GM23248 (cell line): ENCODE measurements at regions not wholly inside any gene's neighbourhood (a gene's known extent, or its start where the extent isn't known, plus 50 kb on each side); places are given as distances from the start of the nearest gene placed in this dataset.

Source experiments
- DNase-seq: peaks from one replicate; pipeline ENCODE4 v3.0.0-alpha.2; 2015
- H2AFZ ChIP-seq: fragments of 200-600 bp; sonication (generic); 2 replicates; pipeline ENCODE4 v1.6.1; 2016; ENCODE audit warnings: antibody characterized with exemption
- H3F3A ChIP-seq: fragments of 200-600 bp; sonication (generic); 2 replicates; pipeline ENCODE4 v1.6.1; 2016; ENCODE audit warnings: mild to moderate bottlenecking, antibody characterized with exemption, mixed run types; ENCODE audit not compliant: insufficient read depth
- H3K27ac ChIP-seq: fragments of 200-600 bp; sonication (generic); 2 replicates; pipeline ENCODE4 v1.5.1; 2016; ENCODE audit warnings: mild to moderate bottlenecking
- H3K27me3 ChIP-seq: fragments of 200-600 bp; sonication (generic); replicated peaks from 2 replicates; pipeline ENCODE4 v1.6.1; 2016; ENCODE audit warnings: mild to moderate bottlenecking; ENCODE audit not compliant: insufficient read depth
- H3K36me3 ChIP-seq: fragments of 200-600 bp; sonication (generic); 2 replicates; pipeline ENCODE4 v1.6.1; 2016; ENCODE audit warnings: low read depth, mild to moderate bottlenecking
- H3K4me1 ChIP-seq: fragments of 200-600 bp; sonication (generic); 2 replicates; pipeline ENCODE4 v1.6.1; 2016; ENCODE audit warnings: mild to moderate bottlenecking; ENCODE audit not compliant: insufficient read depth
- H3K4me2 ChIP-seq: fragments of 200-600 bp; sonication (generic); one replicate; pipeline ENCODE4 v1.6.1; 2016; ENCODE audit warnings: mild to moderate bottlenecking; ENCODE audit not compliant: unreplicated experiment
- H3K4me3 ChIP-seq: fragments of 200-600 bp; sonication (generic); 2 replicates; pipeline ENCODE4 v1.5.1; 2016; ENCODE audit warnings: mild to moderate bottlenecking
- H3K79me2 ChIP-seq: fragments of 200-600 bp; sonication (generic); 2 replicates; pipeline ENCODE4 v1.6.1; 2016; ENCODE audit warnings: mild to moderate bottlenecking; ENCODE audit not compliant: insufficient read depth
- H3K9ac ChIP-seq: fragments of 200-600 bp; sonication (generic); 2 replicates; pipeline ENCODE4 v1.6.1; 2016; ENCODE audit warnings: mild to moderate bottlenecking
- H3K9me2 ChIP-seq: fragments of 200-600 bp; sonication (generic); 2 replicates; pipeline ENCODE4 v1.6.1; 2016; ENCODE audit warnings: mixed run types, mild to moderate bottlenecking, moderate library complexity; ENCODE audit not compliant: insufficient read depth
- H3K9me3 ChIP-seq: fragments of 200-600 bp; sonication (generic); one replicate; pipeline ENCODE4 v1.6.1; 2017; ENCODE audit warnings: low read depth
- H4K20me1 ChIP-seq: fragments of 200-600 bp; sonication (generic); 2 replicates; pipeline ENCODE4 v1.6.0; 2016; ENCODE audit not compliant: insufficient read depth
- EZH2 ChIP-seq: fragments of 200-600 bp; sonication (generic); IDR thresholded peaks from 2 replicates; pipeline ENCODE4 v1.6.1; 2018; ENCODE audit warnings: antibody characterized with exemption, mild to moderate bottlenecking; ENCODE audit not compliant: insufficient read depth, poor library complexity, severe bottlenecking
- EZH2phosphoT487 ChIP-seq: fragments of 200-600 bp; sonication (generic); IDR thresholded peaks from 2 replicates; pipeline ENCODE4 v1.6.1; 2018; ENCODE audit warnings: antibody characterized with exemption, moderate library complexity, mild to moderate bottlenecking, low read depth; ENCODE audit not compliant: insufficient read depth
- WGBS, 2 experiments: methylation state at CpG; one replicate each; pipeline ENCODE4 v1.1.6; 2015 to 2017; ENCODE audit warnings: low lambda C conversion rate in 2 of 2, low coverage in 1 of 2; ENCODE audit errors: missing lambda C conversion rate in 2 of 2; 5-methylcytosine and 5-hydroxymethylcytosine counted together
- in situ Hi-C: fragments of 300-500 bp; cut with MboI; formaldehyde crosslinking; loops from 2 replicates; pipeline ENCODE4 v1.15.0; 2020

DNA sequence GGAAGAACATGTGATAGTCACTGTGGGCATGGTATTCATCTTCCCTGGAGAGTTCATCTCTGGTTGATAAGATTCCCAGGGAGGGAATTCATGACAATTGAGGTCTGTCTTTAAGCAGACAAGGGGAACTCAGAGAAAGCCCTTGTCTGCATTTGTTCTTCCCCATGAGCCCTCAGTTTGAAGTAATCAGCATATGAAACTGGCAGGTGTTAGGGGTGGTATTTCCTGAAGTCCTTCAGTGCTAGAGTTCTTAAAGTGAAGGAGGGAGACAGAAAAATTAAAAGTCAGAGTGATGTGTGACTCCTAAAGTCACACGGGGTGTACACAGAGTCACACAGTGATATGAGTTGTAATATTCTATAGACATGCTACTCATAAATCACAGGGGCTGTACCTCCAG is 60.6 kb upstream of the SYK start:
- no peak for DNase-seq
- Histone ChIP-seq H4K20me1 (no peaks in the 10 kb centered on the region), H2AFZ (no peak overlapping the region), H3F3A (no peaks in the 10 kb centered on the region), H3K4me2 (no peak overlapping the region), H3K4me3 (no peak overlapping the region), H3K79me2 (no peaks in the 10 kb centered on the region), H3K36me3 (no peaks in the 10 kb centered on the region), H3K27me3 (no peaks in the 10 kb centered on the region), H3K9me2 (no peaks in the 10 kb centered on the region), H3K9ac (no peak overlapping the region), H3K4me1 (no peaks in the 10 kb centered on the region), H3K9me3 (no peaks in the 10 kb centered on the region), H3K27ac (no peak overlapping the region)
- 28 to 50% methylated on average over 1 of the region's 1 CpG for WGBS, 2 experiments
- in situ Hi-C loops, result no loop called here
- TF ChIP-seq EZH2 (no peak), EZH2phosphoT487 (no peak)

GRCh38 chr9:90737742-90738141 is 63.9 kb upstream of the SYK start:
- Histone ChIP-seq H4K20me1 (no peaks in the 10 kb centered on the region), H3K4me1 (no peaks in the 10 kb centered on the region), H3F3A (no peaks in the 10 kb centered on the region), H3K9me2 (no peaks in the 10 kb centered on the region), H3K27me3 (no peaks in the 10 kb centered on the region), H3K27ac (no peak overlapping the region), H3K36me3 (no peaks in the 10 kb centered on the region), H3K9me3 (no peaks in the 10 kb centered on the region), H3K9ac (no peak overlapping the region), H3K79me2 (no peaks in the 10 kb centered on the region), H3K4me3 (no peak overlapping the region), H3K4me2 (no peak overlapping the region), H2AFZ (no peak overlapping the region)
- TF ChIP-seq EZH2phosphoT487, result no peak
- TF ChIP-seq EZH2, result no peak
- DNase-seq, result no peak
- in situ Hi-C loops, result no loop called here
- whole genome bisulfite sequencing, 2 experiments, result 0 to 5% methylated on average over 1 of the region's 1 CpG

GRCh38 chr9:90735952-90736351 is 65.7 kb upstream of the SYK start:
- H3K9me3 ChIP-seq, result no peaks in the 10 kb centered on the region
- WGBS, 2 experiments, result 19 to 25% methylated on average over 1 of the region's 1 CpG
- no peak overlapping the region for H3K9ac ChIP-seq
- H3K27ac ChIP-seq, result no peak overlapping the region
- no peak overlapping the region for H3K4me2 ChIP-seq
- no peaks in the 10 kb centered on the region for H3K9me2 ChIP-seq
- H3K4me1 ChIP-seq, result no peaks in the 10 kb centered on the region
- H2AFZ ChIP-seq, result no peak overlapping the region
- H3K36me3 ChIP-seq, result no peaks in the 10 kb centered on the region
- TF ChIP-seq EZH2 (no peak), EZH2phosphoT487 (no peak)
- H3K79me2 ChIP-seq, result no peaks in the 10 kb centered on the region
- in situ Hi-C loops, result no loop called here
- no peak for DNase-seq
- H3K4me3 ChIP-seq, result no peak overlapping the region
- no peaks in the 10 kb centered on the region for H3F3A ChIP-seq
- H4K20me1 ChIP-seq, result no peaks in the 10 kb centered on the region
- H3K27me3 ChIP-seq, result no peaks in the 10 kb centered on the region

DNA sequence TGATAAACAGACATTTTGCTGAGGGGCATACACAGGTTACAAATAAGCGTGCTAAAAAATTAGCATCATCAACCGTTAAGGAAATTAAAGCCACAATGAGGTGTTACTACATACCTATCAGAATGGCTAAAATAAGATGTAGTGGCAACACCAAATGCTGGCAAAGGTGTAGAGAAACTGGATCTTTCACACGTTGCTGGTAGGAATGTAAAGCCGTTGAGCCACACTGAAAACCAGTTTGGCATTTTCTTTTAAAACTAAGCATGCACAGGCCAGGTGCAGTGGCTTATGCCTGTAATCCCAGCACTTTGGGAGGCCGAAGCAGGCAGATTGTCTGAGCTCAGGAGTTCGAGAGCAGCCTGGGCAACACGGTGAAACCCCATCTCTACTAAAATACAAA is 67.0 kb upstream of the SYK start:
- TF ChIP-seq EZH2phosphoT487 (no peak), EZH2 (no peak)
- H3K9me3 ChIP-seq, result no peaks in the 10 kb centered on the region
- H3K4me3 ChIP-seq, result no peak overlapping the region
- H3K4me1 ChIP-seq, result no peaks in the 10 kb centered on the region
- no peaks in the 10 kb centered on the region for H3K9me2 ChIP-seq
- no peaks in the 10 kb centered on the region for H3K79me2 ChIP-seq
- H3K4me2 ChIP-seq, result no peak overlapping the region
- no peak overlapping the region for H2AFZ ChIP-seq
- no peak overlapping the region for H3K27ac ChIP-seq
- DNase-seq, result no peak
- no peak overlapping the region for H3K9ac ChIP-seq
- H3K36me3 ChIP-seq, result no peaks in the 10 kb centered on the region
- no peaks in the 10 kb centered on the region for H3K27me3 ChIP-seq
- no peaks in the 10 kb centered on the region for H3F3A ChIP-seq
- no peaks in the 10 kb centered on the region for H4K20me1 ChIP-seq
- in situ Hi-C loops, result no loop called here
- WGBS, 2 experiments, result 19 to 28% methylated on average over 7 of the region's 7 CpGs

DNA sequence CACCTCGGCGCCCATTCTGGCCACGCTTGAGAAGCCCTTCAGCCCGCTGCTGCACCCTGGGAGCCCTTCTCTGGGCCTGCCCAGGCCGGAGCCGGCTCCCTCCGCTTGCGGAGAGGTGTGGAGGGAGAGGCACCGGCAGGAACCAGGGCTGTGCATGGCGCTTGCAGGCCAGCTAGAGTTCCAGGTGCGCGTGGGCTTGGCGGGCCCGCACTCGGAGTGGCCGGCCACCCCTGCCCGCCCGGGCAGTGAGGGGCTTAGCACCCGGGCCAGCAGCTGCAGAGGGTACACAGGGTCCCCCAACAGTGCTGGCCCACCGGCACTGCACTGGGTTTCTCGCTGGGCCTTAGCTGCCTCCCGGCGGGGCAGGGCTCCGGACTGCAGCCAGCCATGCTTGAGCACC is 72.3 kb upstream of the SYK start:
- no peak overlapping the region for H2AFZ ChIP-seq
- in situ Hi-C loops, result no loop called here
- no peaks in the 10 kb centered on the region for H3K79me2 ChIP-seq
- H3K9me2 ChIP-seq, result no peaks in the 10 kb centered on the region
- no peaks in the 10 kb centered on the region for H3K9me3 ChIP-seq
- 54 to 60% methylated on average over 14 to 16 of the region's 24 CpGs for WGBS, 2 experiments
- H3K27ac ChIP-seq, result no peak overlapping the region
- no peaks in the 10 kb centered on the region for H3K4me1 ChIP-seq
- no peak overlapping the region for H3K4me2 ChIP-seq
- no peaks in the 10 kb centered on the region for H3F3A ChIP-seq
- TF ChIP-seq EZH2phosphoT487 (no peak), EZH2 (no peak)
- H3K9ac ChIP-seq, result no peak overlapping the region
- H3K36me3 ChIP-seq, result no peaks in the 10 kb centered on the region
- no peaks in the 10 kb centered on the region for H3K27me3 ChIP-seq
- H4K20me1 ChIP-seq, result no peaks in the 10 kb centered on the region
- DNase-seq, result no peak
- H3K4me3 ChIP-seq, result no peak overlapping the region
